Mucosa of rectum (tissue), 2 donors: ENCODE measurements at regions not wholly inside any gene's neighbourhood (a gene's known extent, or its start where the extent isn't known, plus 50 kb on each side); places are given as distances from the start of the nearest gene placed in this dataset.

ENCODE experiments used
- H3K27ac ChIP-seq, 2 donors: one replicate each; pipeline ENCODE4 v1.7.0; 2013; ENCODE audit warnings: inconsistent platforms in 2 of 2, low read depth in 2 of 2, low read length in 2 of 2
- H3K27me3 ChIP-seq, 2 donors: one replicate each; pipeline ENCODE4 v1.7.0; 2013; ENCODE audit warnings: low read length in 2 of 2; ENCODE audit not compliant: control insufficient read depth in 2 of 2, insufficient read depth in 2 of 2
- H3K36me3 ChIP-seq, 2 donors: one replicate each; pipeline ENCODE4 v1.7.0; 2013; ENCODE audit warnings: low read length in 2 of 2; ENCODE audit not compliant: control insufficient read depth in 2 of 2, insufficient read depth in 2 of 2
- H3K4me1 ChIP-seq, 2 donors: one replicate each; pipeline ENCODE4 v1.7.0; 2013; ENCODE audit warnings: low read length in 2 of 2, mild to moderate bottlenecking in 1 of 2; ENCODE audit not compliant: control insufficient read depth in 2 of 2, insufficient read depth in 2 of 2
- H3K4me3 ChIP-seq, 2 donors: one replicate each; pipeline ENCODE4 v1.7.0; 2013; ENCODE audit warnings: low read length in 2 of 2
- H3K9ac ChIP-seq, 2 donors: one replicate each; pipeline ENCODE4 v1.7.0; 2013; ENCODE audit warnings: low read length in 2 of 2, low read depth in 1 of 2, mild to moderate bottlenecking in 1 of 2
- H3K9me3 ChIP-seq, 2 donors: one replicate each; pipeline ENCODE4 v1.7.0; 2013; ENCODE audit warnings: low read length in 2 of 2; ENCODE audit not compliant: control insufficient read depth in 2 of 2
- donor health status: healthy.
- donor health status: Normal muscosa, but diverticular disease.

DNA sequence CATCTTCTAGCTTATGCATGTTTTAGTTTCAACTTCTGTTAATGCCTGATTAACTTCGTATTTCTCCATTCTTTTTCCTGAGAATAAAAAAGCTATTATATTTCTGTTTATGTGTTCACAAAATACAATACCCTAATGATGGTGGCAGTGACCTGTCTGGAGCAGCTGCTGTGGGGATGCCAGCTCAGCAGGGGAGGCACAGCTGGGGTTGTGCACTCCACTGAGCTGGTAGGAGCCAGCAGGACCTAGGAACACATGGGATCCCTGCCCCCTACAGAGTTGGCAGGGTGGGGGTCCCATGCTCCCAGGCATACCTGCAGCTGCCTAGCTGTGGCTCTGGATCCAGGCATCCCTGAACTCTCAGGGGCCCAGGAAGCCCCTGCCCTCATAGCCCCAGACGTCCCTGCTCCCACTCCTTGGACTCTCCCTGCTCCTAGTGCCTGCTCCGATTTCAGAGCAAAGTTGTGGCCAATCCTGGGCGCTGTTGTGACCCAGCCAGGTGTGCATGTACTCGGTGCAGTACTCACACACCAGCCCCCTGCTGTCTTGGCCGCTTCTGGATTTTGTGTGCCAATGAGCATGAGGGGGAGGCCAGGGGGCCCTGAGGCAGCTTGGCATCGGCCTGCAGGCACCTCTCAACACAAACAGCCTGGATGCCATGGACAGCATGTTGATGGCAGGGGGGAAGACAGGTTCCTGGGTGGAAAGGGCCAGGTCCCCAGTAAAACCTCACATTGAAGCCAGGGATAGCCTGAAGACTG is 546.0 kb downstream of the ZNF804A start:
- no peak overlapping the region for H3K9ac ChIP-seq
- no peaks in the 10 kb centered on the region for H3K36me3 ChIP-seq
- H3K9me3 ChIP-seq = no peaks in the 10 kb centered on the region
- H3K27ac ChIP-seq = no peak overlapping the region
- no peaks in the 10 kb centered on the region for H3K4me1 ChIP-seq
- no peak overlapping the region for H3K4me3 ChIP-seq
- H3K27me3 ChIP-seq = no peaks in the 10 kb centered on the region

DNA sequence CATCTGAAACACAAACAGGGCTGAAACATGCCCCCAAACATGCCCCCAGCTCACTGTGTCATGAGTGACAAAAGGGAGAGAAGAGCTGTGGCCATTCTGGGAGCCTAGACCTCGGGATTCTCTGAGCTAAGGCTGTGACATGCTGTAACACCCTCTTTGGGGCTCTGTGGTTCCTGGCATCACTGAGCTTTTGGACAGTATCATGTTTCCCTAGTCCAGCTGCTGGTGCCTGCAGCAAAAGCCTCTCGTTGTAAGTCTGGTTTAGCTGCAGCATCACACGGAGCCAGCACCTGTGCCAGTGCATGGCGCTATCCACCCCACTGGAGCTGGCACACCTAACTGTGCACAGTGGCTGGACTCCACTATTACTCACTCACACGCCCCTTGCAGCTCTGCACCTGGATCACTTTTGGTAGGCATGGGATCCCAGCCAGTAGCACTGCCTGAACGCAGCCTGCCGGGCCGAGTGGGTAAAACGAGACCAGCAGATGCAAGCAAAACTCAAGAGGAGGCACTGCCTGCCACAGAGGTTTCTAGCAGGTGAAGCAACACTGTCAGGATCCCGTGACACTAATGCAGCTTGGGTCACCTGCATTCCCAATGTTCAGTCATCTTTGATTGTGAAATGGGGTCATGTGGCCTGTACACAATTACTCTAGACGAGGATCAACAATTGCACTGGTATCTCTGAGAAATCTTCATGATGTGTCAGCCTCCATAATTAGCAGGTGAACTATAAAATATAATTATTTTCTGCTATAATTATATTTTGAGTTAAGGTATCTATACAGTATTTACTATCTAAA is 547.2 kb downstream of the ZNF804A start:
- Histone ChIP-seq H3K9ac (no peak overlapping the region), H3K9me3 (no peaks in the 10 kb centered on the region), H3K27ac (no peak overlapping the region), H3K4me3 (no peak overlapping the region), H3K27me3 (no peaks in the 10 kb centered on the region), H3K4me1 (no peaks in the 10 kb centered on the region), H3K36me3 (no peaks in the 10 kb centered on the region)

DNA sequence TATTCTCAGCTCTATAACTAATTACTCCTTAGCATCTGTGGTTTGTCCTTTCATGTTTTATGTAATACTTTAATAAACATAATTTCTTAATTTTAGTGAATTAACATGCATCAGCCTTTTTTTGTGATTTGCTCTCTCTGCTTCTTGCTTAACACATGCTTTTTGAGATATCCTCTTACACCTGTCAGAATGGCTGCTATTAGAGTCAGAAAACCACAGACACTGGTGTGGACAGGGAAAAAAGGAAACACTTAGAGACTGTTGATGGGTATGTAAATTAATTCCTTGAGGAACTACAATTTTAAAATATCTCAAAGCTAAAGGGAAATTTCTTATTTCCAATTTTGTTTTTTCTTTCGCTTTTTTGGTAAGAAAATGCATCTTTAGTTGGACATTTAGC is 549.0 kb downstream of the ZNF804A start:
- no peak overlapping the region for H3K4me3 ChIP-seq
- H3K9ac ChIP-seq = no peak overlapping the region
- no peaks in the 10 kb centered on the region for H3K27me3 ChIP-seq

GRCh38 chr2:185152186-185152585 is 553.9 kb downstream of the ZNF804A start:
- Histone ChIP-seq H3K36me3 (no peaks in the 10 kb centered on the region), H3K4me1 (no peaks in the 10 kb centered on the region), H3K4me3 (no peak overlapping the region), H3K9ac (no peak overlapping the region), H3K27me3 (no peaks in the 10 kb centered on the region), H3K9me3 (no peaks in the 10 kb centered on the region), H3K27ac (no peak overlapping the region)

More for the DNA sequence above, 549.0 kb downstream of the ZNF804A start:
- Histone ChIP-seq H3K9me3 (no peaks in the 10 kb centered on the region), H3K4me1 (no peaks in the 10 kb centered on the region), H3K27ac (no peak overlapping the region), H3K36me3 (no peaks in the 10 kb centered on the region)

DNA sequence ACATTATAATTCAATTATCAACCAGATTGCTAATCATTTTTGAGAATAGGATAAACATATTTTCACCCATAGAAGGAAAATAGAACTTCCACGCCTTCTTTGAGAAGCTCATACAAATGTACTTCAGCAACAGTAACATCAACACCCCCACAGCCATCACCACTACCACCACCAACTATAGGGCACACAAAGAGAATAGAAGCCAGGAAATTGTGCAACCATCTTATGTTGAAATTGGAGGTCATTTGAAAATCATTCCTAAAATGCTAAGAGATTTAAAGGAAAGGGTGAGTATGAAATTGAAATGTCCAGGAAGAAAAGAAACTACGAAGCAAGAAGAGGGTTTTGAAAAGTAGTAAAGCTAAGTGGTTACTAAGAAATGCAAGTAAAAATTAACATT is 563.4 kb downstream of the ZNF804A start:
- Histone ChIP-seq H3K27me3 (no peaks in the 10 kb centered on the region), H3K9me3 (no peaks in the 10 kb centered on the region), H3K4me3 (no peak overlapping the region), H3K4me1 (no peaks in the 10 kb centered on the region), H3K9ac (no peak overlapping the region), H3K27ac (no peak overlapping the region), H3K36me3 (no peaks in the 10 kb centered on the region)

- H3K36me3 ChIP-seq = no peaks in the 10 kb centered on the region
- H3K4me1 ChIP-seq = no peaks in the 10 kb centered on the region
- no peaks in the 10 kb centered on the region for H3K27me3 ChIP-seq
These were observed 564.3 kb upstream of the FSIP2 start for GRCh38 chr2:185174353-185174752.

GRCh38 chr2:185179743-185180142 is 558.9 kb upstream of the FSIP2 start:
- no peak overlapping the region for H3K9ac ChIP-seq
- no peak overlapping the region for H3K4me3 ChIP-seq
- H3K9me3 ChIP-seq = no peaks in the 10 kb centered on the region
- no peaks in the 10 kb centered on the region for H3K36me3 ChIP-seq
- no peaks in the 10 kb centered on the region for H3K27me3 ChIP-seq
- no peaks in the 10 kb centered on the region for H3K4me1 ChIP-seq
- no peak overlapping the region for H3K27ac ChIP-seq

More at GRCh38 chr2:185174353-185174752, 564.3 kb upstream of the FSIP2 start:
- H3K9me3 ChIP-seq = no peaks in the 10 kb centered on the region
- H3K9ac ChIP-seq = no peak overlapping the region
- no peak overlapping the region for H3K27ac ChIP-seq
- no peak overlapping the region for H3K4me3 ChIP-seq

DNA sequence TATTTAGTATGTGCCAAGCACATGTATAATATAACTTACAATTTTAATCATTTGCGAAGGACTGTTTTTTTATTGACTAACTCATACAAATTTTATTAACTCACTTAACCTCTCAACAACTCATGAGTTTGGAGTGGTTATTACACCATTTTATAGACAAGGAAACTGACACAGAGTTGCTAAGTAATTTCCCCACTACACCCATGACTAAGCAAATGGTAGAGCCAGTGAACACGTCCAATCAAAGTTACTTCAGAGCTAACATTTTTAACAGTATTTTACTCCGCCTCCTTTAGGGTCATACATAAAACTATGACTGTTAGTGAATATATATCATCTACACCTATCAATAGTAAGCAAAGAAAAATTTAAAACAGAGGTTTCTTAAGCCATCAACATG is 556.7 kb upstream of the FSIP2 start:
- Histone ChIP-seq H3K4me1 (no peaks in the 10 kb centered on the region), H3K36me3 (no peaks in the 10 kb centered on the region), H3K9ac (no peak overlapping the region), H3K27ac (no peak overlapping the region), H3K4me3 (no peak overlapping the region), H3K9me3 (no peaks in the 10 kb centered on the region), H3K27me3 (no peaks in the 10 kb centered on the region)

- Histone ChIP-seq H3K27ac (no peak overlapping the region), H3K4me3 (no peak overlapping the region), H3K4me1 (no peaks in the 10 kb centered on the region), H3K36me3 (no peaks in the 10 kb centered on the region), H3K27me3 (no peaks in the 10 kb centered on the region), H3K9me3 (no peaks in the 10 kb centered on the region), H3K9ac (no peak overlapping the region)
These were observed 553.6 kb upstream of the FSIP2 start for GRCh38 chr2:185185044-185185443.

DNA sequence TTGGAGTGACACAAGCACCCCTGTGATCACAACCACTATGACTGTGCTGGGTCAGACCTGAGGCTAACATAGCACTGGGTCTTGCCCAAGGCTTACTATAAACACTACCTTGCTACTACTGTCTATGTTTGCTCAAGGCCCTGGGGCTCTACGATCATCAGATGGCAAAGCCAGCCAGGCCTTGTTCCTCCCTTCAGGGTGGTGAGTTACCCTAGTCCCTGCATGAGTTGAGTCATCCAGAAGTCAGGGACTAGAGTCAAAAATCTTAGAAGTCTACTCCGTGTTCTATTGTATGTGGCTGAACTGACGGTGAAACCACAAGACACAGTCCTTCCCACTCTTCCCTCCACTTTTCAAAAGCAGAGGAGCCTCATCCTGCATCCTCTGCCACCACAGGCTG is 551.2 kb upstream of the FSIP2 start:
- no peaks in the 10 kb centered on the region for H3K36me3 ChIP-seq
- no peaks in the 10 kb centered on the region for H3K9me3 ChIP-seq
- no peak overlapping the region for H3K27ac ChIP-seq
- H3K4me3 ChIP-seq = no peak overlapping the region
- H3K27me3 ChIP-seq = no peaks in the 10 kb centered on the region
- no peak overlapping the region for H3K9ac ChIP-seq
- H3K4me1 ChIP-seq = no peaks in the 10 kb centered on the region
